Mesothelial cell of epicardium (in vitro differentiated cells): ENCODE measurements at regions not wholly inside any gene's neighbourhood (a gene's known extent, or its start where the extent isn't known, plus 50 kb on each side); places are given as distances from the start of the nearest gene placed in this dataset.

Experiments
- DNase-seq, 2 experiments: peaks; one replicate each; pipeline ENCODE4 v3.0.0; 2021; ENCODE audit warnings: low spot score in 2 of 2; ENCODE audit not compliant: unreplicated experiment in 2 of 2
- H3K27ac Mint-ChIP-seq: 2 replicates; pipeline ENCODE4 v1.8.0; 2021; ENCODE audit warnings: mixed read lengths
- H3K27me3 Mint-ChIP-seq: 2 replicates; pipeline ENCODE4 v1.8.0; 2021; ENCODE audit warnings: low read depth, mixed read lengths
- H3K36me3 Mint-ChIP-seq: 2 replicates; pipeline ENCODE4 v1.8.0; 2021; ENCODE audit warnings: mixed read lengths
- H3K4me1 Mint-ChIP-seq: 2 replicates; pipeline ENCODE4 v1.8.0; 2021; ENCODE audit warnings: mixed read lengths
- H3K4me3 Mint-ChIP-seq: 2 replicates; pipeline ENCODE4 v1.8.0; 2021; ENCODE audit warnings: mild to moderate bottlenecking, moderate library complexity, mixed read lengths
- H3K9me3 Mint-ChIP-seq: 2 replicates; pipeline ENCODE4 v1.8.0; 2021; ENCODE audit warnings: mixed read lengths
- TF ChIP-seq, protein P1 (sequence below): fragments of 200-600 bp; sonication (generic); IDR thresholded peaks from one replicate; pipeline ENCODE4 v1.5.0; 2021; ENCODE audit warnings: antibody characterized with exemption; ENCODE audit not compliant: unreplicated experiment

- no peaks in the 10 kb centered on the region for H3K36me3 Mint-ChIP-seq
- DNase-seq: no peak
- H3K4me3 Mint-ChIP-seq: no peak overlapping the region
- H3K9me3 Mint-ChIP-seq: peaks cover 15% of the 10 kb centered on the region
- TF ChIP-seq, protein P1, sequence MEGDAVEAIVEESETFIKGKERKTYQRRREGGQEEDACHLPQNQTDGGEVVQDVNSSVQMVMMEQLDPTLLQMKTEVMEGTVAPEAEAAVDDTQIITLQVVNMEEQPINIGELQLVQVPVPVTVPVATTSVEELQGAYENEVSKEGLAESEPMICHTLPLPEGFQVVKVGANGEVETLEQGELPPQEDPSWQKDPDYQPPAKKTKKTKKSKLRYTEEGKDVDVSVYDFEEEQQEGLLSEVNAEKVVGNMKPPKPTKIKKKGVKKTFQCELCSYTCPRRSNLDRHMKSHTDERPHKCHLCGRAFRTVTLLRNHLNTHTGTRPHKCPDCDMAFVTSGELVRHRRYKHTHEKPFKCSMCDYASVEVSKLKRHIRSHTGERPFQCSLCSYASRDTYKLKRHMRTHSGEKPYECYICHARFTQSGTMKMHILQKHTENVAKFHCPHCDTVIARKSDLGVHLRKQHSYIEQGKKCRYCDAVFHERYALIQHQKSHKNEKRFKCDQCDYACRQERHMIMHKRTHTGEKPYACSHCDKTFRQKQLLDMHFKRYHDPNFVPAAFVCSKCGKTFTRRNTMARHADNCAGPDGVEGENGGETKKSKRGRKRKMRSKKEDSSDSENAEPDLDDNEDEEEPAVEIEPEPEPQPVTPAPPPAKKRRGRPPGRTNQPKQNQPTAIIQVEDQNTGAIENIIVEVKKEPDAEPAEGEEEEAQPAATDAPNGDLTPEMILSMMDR: no peak
- H3K4me1 Mint-ChIP-seq: peaks cover 6% of the 10 kb centered on the region
- H3K27me3 Mint-ChIP-seq: no peaks in the 10 kb centered on the region
- H3K27ac Mint-ChIP-seq: no peak overlapping the region
Observed at GRCh38 chr3:34268032-34268709, 469.7 kb downstream of the PDCD6IP start.

DNA sequence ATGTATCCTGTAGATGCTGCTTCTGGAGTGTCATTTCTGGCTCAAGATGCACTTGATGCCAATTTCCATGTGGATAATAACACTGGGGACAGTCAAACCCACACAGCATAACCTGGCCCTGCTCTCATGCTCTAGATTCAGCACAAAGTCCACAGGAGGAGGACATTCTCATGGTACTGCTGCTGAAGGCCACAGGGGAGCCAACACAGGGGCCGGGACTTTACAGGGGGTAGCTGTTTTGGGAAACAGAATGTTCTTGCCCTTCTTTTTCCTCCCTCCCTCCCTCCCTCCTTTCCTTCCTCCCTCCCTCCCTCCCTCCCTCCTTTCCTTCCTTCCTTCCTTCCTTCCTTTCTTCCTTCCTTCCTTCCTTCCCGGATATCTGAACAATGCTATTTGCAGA is 477.4 kb downstream of the PDCD6IP start:
- H3K4me1 Mint-ChIP-seq: peaks cover 4% of the 10 kb centered on the region

GRCh38 chr3:34276342-34276741 is 477.9 kb downstream of the PDCD6IP start:
- H3K27ac Mint-ChIP-seq: no peak overlapping the region

More for the DNA sequence above, 477.4 kb downstream of the PDCD6IP start:
- Mint-ChIP-seq H3K27me3 (peaks cover 2% of the 10 kb centered on the region), H3K36me3 (no peaks in the 10 kb centered on the region), H3K4me3 (no peak overlapping the region), H3K9me3 (peaks cover 15% of the 10 kb centered on the region), H3K27ac (no peak overlapping the region)
- DNase-seq: no peak
- TF ChIP-seq, protein P1: no peak

GRCh38 chr3:34277110-34277509 is 478.7 kb downstream of the PDCD6IP start:
- peaks cover 4% of the 10 kb centered on the region for H3K4me1 Mint-ChIP-seq
- no peak overlapping the region for H3K27ac Mint-ChIP-seq
- H3K9me3 Mint-ChIP-seq: peaks cover 5% of the 10 kb centered on the region
- TF ChIP-seq, protein P1: no peak
- H3K36me3 Mint-ChIP-seq: no peaks in the 10 kb centered on the region
- peaks cover 2% of the 10 kb centered on the region for H3K27me3 Mint-ChIP-seq
- no peak for DNase-seq
- H3K4me3 Mint-ChIP-seq: no peak overlapping the region

More at GRCh38 chr3:34276342-34276741, 477.9 kb downstream of the PDCD6IP start:
- TF ChIP-seq, protein P1: no peak
- Mint-ChIP-seq H3K4me3 (no peak overlapping the region), H3K4me1 (peaks cover 4% of the 10 kb centered on the region), H3K27me3 (peaks cover 2% of the 10 kb centered on the region), H3K9me3 (peaks cover 13% of the 10 kb centered on the region), H3K36me3 (no peaks in the 10 kb centered on the region)
- DNase-seq: no peak

DNA sequence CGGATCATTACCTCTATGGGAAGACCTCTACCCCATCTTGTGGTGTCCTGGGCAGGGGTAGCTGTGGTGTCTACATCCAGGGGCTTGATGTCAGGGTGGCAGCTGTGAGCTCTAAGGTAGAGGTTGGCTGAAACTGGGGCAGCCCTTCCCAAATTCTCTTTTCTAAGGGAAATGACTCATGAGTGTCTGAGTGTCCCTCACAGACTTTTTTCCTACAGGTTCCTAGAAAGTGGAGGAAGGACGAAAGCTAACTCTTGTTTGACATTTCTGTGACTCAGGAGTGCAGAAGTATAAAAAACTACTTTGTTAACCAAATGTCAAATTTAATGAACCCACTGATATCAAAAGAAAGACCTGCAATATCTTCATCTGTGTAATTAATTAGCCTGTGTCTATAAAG is 481.5 kb downstream of the PDCD6IP start:
- no peaks in the 10 kb centered on the region for H3K36me3 Mint-ChIP-seq
- H3K4me1 Mint-ChIP-seq: peaks cover 19% of the 10 kb centered on the region
- no peak overlapping the region for H3K27ac Mint-ChIP-seq
- no peak for DNase-seq
- H3K9me3 Mint-ChIP-seq: no peaks in the 10 kb centered on the region
- TF ChIP-seq, protein P1: no peak
- H3K4me3 Mint-ChIP-seq: no peak overlapping the region
- H3K27me3 Mint-ChIP-seq: no peaks in the 10 kb centered on the region
